ENCODE measurements at regions not wholly inside any gene's neighbourhood (a gene's known extent, or its start where the extent isn't known, plus 50 kb on each side); places are given as distances from the start of the nearest gene placed in this dataset.
"Not testable (repeated sequence)": the region's sequence is repeated elsewhere in the genome, so short reads cannot be mapped to it uniquely, and the experiment has no call there.

DNA sequence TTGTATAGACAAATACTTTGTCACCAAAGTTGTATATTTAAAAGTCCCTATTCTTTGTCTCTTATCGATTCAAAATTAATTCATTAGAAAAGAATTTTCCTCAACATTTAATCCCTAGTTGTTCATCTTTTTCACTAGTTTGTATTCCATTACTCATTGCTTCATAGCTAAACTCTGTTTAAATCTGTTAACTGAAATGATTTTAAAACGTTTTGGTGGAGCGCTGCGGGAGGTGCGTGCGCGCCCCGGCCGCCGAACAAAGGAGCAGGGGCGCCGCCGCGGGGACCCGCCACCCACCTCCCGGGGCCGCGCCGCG lies 56.4 kb upstream of the GOLGA8A start:
- no peaks in the 10 kb centered on the region for H3K9me3 ChIP-seq (replicated peaks in 1 of 3)
- peaks cover 0 to 7% of the 10 kb centered on the region in 2 donors for H3K4me1 ChIP-seq (replicated peaks in 1 of 2)
- no peaks in the 10 kb centered on the region for H3K36me3 ChIP-seq (replicated peaks in 1 of 2)
- WGBS, 4 donors, result 10 to 17% (median 11%) methylated on average over 10 to 20 of the region's 20 CpGs
- no peak overlapping the region for H3K27ac ChIP-seq
- intact Hi-C loops (cut with DNase I), result no loop called here
- H3K27me3 ChIP-seq, result peaks cover 33% of the 10 kb centered on the region
- DNase-seq, result no peak
- TF ChIP-seq POLR2A (IDR thresholded peaks at IDR 0.05), result no peak
- TF ChIP-seq, protein P1, sequence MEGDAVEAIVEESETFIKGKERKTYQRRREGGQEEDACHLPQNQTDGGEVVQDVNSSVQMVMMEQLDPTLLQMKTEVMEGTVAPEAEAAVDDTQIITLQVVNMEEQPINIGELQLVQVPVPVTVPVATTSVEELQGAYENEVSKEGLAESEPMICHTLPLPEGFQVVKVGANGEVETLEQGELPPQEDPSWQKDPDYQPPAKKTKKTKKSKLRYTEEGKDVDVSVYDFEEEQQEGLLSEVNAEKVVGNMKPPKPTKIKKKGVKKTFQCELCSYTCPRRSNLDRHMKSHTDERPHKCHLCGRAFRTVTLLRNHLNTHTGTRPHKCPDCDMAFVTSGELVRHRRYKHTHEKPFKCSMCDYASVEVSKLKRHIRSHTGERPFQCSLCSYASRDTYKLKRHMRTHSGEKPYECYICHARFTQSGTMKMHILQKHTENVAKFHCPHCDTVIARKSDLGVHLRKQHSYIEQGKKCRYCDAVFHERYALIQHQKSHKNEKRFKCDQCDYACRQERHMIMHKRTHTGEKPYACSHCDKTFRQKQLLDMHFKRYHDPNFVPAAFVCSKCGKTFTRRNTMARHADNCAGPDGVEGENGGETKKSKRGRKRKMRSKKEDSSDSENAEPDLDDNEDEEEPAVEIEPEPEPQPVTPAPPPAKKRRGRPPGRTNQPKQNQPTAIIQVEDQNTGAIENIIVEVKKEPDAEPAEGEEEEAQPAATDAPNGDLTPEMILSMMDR (IDR thresholded peaks at IDR 0.05), result no peak
- H3K4me3 ChIP-seq, result no peak overlapping the region

DNA sequence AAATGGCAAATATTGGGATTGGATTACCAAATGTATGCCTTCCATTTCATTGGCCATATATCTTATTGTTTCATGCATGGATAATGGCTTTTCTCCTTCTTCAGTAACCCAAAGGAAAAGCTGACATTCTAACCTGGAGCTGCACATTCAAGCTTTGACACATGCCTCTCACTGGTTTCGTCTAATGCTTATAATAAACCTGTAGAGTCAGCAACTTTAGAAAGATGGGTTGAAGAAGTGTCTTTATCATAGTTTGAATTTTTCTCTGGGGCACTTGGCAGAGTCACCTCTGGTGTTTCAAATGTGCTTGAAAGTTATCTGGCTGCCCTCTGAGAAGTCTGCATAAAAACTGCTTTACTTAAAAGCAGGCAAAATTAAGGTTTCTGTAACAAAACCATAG lies 55.4 kb upstream of the GOLGA8A start:
- TF ChIP-seq, protein P1 (IDR thresholded peaks at IDR 0.05), result no peak
- TF ChIP-seq POLR2A (IDR thresholded peaks at IDR 0.05), result no peak
- no peak overlapping the region for H3K27ac ChIP-seq
- DNase-seq, result no peak
- peaks cover 0 to 7% of the 10 kb centered on the region in 2 donors for H3K4me1 ChIP-seq (replicated peaks in 1 of 2)
- WGBS, 4 donors, result 73 to 85% (median 80%) methylated on average over 1 of the region's 1 CpG
- no peaks in the 10 kb centered on the region for H3K9me3 ChIP-seq (replicated peaks in 1 of 3)
- H3K4me3 ChIP-seq, result no peak overlapping the region
- no peaks in the 10 kb centered on the region for H3K36me3 ChIP-seq (replicated peaks in 1 of 2)
- H3K27me3 ChIP-seq, result peaks cover 33% of the 10 kb centered on the region
- intact Hi-C loops (cut with DNase I), result no loop called here

DNA sequence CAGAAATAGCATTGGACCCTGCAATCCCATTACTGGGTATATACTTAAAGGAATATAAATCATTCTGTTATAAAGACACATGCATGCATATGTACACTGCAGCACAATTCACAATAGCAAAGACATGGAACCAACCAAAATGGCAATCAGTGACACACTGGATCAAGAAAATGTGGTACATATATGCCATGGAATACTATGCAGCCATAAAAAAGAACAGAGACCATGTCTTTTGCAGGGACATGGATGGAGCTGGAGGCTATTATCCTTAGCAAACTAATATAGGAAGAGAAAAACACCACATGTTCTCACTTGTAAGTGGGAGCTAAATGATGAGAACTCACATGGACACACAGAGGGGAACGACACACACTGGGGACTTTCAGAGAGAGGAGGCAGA lies 53.9 kb upstream of the GOLGA8A start:
- peaks cover 33% of the 10 kb centered on the region for H3K27me3 ChIP-seq
- H3K9me3 ChIP-seq (replicated peaks in 1 of 3); H3K27ac ChIP-seq; DNase-seq; H3K4me1 ChIP-seq (replicated peaks in 1 of 2); intact Hi-C loops (cut with DNase I); H3K36me3 ChIP-seq (replicated peaks in 1 of 2); H3K4me3 ChIP-seq: not testable (repeated sequence)
- 90 to 98% (median 96%) methylated on average over 1 of the region's 1 CpG for WGBS, 4 donors

DNA sequence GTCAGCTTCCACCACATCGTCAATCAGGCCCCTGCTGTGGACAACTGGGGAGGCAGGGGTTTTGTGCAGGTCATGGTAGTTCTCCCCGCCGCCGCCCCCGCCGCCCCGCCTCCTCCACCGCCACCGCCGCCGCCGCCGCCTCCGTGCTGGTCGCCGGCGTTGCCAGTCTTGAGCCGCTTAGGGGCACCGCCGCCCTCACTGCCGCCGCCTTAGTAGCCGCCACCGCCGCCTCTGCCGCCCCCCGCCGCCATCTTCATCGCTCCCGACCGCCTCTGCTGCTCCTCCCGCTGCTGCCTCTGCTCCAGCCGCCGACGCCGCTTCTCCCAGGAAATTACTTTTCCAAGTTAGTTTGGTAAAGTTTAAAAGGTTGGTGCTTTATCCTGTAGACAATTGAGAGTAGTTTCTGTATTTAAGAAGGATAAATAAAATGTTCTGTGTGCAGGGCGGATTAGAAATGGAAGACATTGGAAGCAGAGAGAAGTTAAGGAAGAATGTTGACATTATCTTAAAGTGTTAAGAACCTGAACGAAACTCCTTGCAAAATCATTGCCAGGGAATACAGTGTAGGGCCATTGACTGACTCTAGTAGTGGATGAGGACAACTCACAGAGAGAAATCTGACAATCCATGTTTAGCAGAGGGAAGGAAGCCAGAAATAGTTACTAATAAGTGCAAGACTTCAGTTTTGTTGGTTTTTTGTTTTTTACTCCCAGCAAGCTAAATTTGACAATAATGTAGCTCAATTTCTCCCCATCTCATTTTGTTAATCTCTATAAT lies 53.0 kb upstream of the GOLGA8A start:
- peaks cover 32% of the 10 kb centered on the region for H3K27me3 ChIP-seq
- no peak for DNase-seq
- no peak overlapping the region for H3K4me3 ChIP-seq
- TF ChIP-seq, protein P1 (IDR thresholded peaks at IDR 0.05), result no peak
- no peaks in the 10 kb centered on the region for H3K9me3 ChIP-seq (replicated peaks in 1 of 3)
- no peaks in the 10 kb centered on the region for H3K36me3 ChIP-seq (replicated peaks in 1 of 2)
- H3K4me1 ChIP-seq (replicated peaks in 1 of 2), result peaks cover 0 to 7% of the 10 kb centered on the region in 2 donors
- no peak overlapping the region for H3K27ac ChIP-seq
- WGBS, 4 donors, result 19 to 66% (median 24%) methylated on average over 2 to 38 of the region's 38 CpGs
- intact Hi-C loops (cut with DNase I), result no loop called here

DNA sequence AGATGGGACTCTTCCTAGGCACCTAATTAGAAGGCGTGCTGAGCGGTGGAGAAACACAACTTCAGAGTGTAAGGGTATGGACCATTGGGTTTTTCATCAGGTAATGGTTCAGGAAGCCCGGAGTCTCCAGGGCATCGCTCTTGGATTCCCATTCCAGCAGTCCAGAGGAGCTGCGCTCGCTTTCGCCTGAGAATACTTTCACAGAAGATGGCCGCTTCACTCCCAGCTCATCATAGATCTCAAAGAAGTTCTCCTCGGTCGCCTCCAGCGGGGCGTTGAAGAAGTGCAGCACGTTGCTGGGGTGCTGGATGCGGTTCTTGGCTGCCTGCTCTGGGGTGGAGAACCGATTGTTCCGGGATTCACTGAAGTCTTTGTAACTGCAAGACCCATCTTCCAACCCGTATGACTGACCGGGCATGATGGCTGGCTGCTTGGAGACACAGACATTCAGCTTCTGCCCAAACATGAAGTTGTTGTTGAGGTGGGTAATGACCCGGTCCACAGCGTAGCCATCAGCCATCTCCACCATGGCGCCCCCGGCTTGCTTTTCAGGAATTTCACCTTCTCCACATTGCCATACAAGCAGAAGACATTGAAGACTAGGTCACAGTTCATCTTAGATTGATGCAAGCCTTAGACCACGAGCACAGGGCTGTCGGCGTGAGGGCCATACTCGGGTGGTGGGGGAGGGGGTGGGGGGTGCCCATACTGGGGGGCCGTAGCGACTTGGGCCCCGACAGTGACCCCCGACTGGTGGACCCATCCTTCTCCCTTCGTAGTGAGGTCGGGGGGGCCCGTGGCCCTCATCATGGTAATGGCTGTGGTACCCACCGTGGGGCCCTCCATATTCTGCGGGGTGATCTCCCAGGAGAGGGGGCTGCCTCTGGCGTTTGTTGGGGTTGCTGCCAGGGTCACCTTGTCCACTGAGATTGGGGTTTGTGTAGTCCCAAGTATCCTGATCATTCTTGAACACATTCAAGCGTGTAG lies 51.7 kb upstream of the GOLGA8A start:
- H3K4me3 ChIP-seq; H3K4me1 ChIP-seq (replicated peaks in 1 of 2); H3K9me3 ChIP-seq (replicated peaks in 1 of 3); H3K27ac ChIP-seq; H3K36me3 ChIP-seq (replicated peaks in 1 of 2); intact Hi-C loops (cut with DNase I); DNase-seq: not testable (repeated sequence)
- H3K27me3 ChIP-seq, result peaks cover 18% of the 10 kb centered on the region
- WGBS, 4 donors, result 91 to 93% (median 92%) methylated on average over 8 to 37 of the region's 37 CpGs

Measured in adrenal gland (tissue), 9 donors.